Body of pancreas (tissue), 4 donors: ENCODE measurements at regions not wholly inside any gene's neighbourhood (a gene's known extent, or its start where the extent isn't known, plus 50 kb on each side); places are given as distances from the start of the nearest gene placed in this dataset.

Experiments
- POLR2A ChIP-seq, 3 donors: fragments of 450-650 bp; IDR thresholded peaks; one replicate each; pipeline ENCODE4 v1.6.1; 2016; ENCODE audit warnings: antibody characterized with exemption in 3 of 3, mild to moderate bottlenecking in 2 of 3
- TF ChIP-seq, protein P1 (sequence below), 7 experiments: fragments of 450-650 bp in 4 of 7; fragments of 200-600 bp in 3 of 7; sonication (generic) in 3 of 7; IDR thresholded peaks; one replicate each; pipeline ENCODE4 v1.5.1; 2016 to 2019; ENCODE audit warnings: antibody characterized with exemption in 7 of 7

DNA sequence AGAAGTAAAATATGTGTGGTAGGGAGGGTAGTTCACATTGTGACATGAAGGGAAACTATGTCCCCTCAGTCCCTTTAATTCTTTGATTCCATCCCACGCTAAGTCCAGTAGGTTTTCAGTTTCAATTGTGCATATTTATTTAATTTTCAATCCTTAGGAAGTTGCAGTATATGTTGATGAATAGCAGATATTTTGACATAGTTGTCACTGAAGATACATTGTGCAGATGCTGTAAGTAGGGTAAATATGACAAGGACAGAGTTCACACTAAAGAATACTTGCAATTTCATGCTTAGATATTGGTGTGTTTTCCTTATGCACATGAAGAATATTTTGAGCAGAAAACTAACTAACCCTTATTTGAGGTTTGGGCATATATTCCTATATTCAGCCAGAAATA, 595.4 kb upstream of the MIR17HG start:
- no peak for TF ChIP-seq POLR2A (IDR thresholded peaks at IDR 0.05)
- TF ChIP-seq, protein P1, sequence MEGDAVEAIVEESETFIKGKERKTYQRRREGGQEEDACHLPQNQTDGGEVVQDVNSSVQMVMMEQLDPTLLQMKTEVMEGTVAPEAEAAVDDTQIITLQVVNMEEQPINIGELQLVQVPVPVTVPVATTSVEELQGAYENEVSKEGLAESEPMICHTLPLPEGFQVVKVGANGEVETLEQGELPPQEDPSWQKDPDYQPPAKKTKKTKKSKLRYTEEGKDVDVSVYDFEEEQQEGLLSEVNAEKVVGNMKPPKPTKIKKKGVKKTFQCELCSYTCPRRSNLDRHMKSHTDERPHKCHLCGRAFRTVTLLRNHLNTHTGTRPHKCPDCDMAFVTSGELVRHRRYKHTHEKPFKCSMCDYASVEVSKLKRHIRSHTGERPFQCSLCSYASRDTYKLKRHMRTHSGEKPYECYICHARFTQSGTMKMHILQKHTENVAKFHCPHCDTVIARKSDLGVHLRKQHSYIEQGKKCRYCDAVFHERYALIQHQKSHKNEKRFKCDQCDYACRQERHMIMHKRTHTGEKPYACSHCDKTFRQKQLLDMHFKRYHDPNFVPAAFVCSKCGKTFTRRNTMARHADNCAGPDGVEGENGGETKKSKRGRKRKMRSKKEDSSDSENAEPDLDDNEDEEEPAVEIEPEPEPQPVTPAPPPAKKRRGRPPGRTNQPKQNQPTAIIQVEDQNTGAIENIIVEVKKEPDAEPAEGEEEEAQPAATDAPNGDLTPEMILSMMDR (IDR thresholded peaks at IDR 0.05): no peak
